Natural killer cell (primary cell): ENCODE measurements at regions not wholly inside any gene's neighbourhood (a gene's known extent, or its start where the extent isn't known, plus 50 kb on each side); places are given as distances from the start of the nearest gene placed in this dataset.

Experiments used
- ATAC-seq, 3 donors: fragments of 150-1000 bp in 2 of 3; fragments of 200-7000 bp in 1 of 3; cut with Tn5 transposase; 1 replicate in 1 of 3; 2 replicates in 2 of 3; pipeline ENCODE4 v1.10.0; 2021; ENCODE audit warnings: mild to moderate bottlenecking in 2 of 3, moderate library complexity in 2 of 3
- DNase-seq, 2 donors: peaks; one replicate each; pipeline versions ENCODE4 v3.0.0 to v3.0.0-alpha.2; 2013 to 2021; ENCODE audit warnings: mixed read lengths in 1 of 2
- H3K27ac ChIP-seq: one replicate; pipeline ENCODE4 v1.5.1; 2013; ENCODE audit warnings: mild to moderate bottlenecking, low read length
- H3K27me3 ChIP-seq: one replicate; pipeline ENCODE4 v1.6.1; 2013; ENCODE audit warnings: low read length; ENCODE audit not compliant: control insufficient read depth, insufficient read depth
- H3K36me3 ChIP-seq: one replicate; pipeline ENCODE4 v1.6.1; 2013; ENCODE audit warnings: low read length; ENCODE audit not compliant: control insufficient read depth, insufficient read depth
- H3K4me1 ChIP-seq: one replicate; pipeline ENCODE4 v1.6.1; 2013; ENCODE audit warnings: low read length; ENCODE audit not compliant: control insufficient read depth, insufficient read depth
- H3K4me3 ChIP-seq: one replicate; pipeline ENCODE4 v1.5.1; 2013; ENCODE audit warnings: low read length
- H3K9me3 ChIP-seq: one replicate; pipeline ENCODE4 v1.6.1; 2013; ENCODE audit warnings: low read length; ENCODE audit not compliant: control insufficient read depth, insufficient read depth
- H3K27ac Mint-ChIP-seq, 2 donors: one replicate each; pipeline ENCODE4 v1.8.0; 2022; ENCODE audit warnings: mild to moderate bottlenecking in 2 of 2, mixed read lengths in 2 of 2, moderate library complexity in 1 of 2
- H3K27me3 Mint-ChIP-seq, 2 donors: one replicate each; pipeline ENCODE4 v1.8.0; 2022; ENCODE audit warnings: low read depth in 2 of 2, mixed read lengths in 2 of 2
- H3K36me3 Mint-ChIP-seq: one replicate; pipeline ENCODE4 v1.8.0; 2022; ENCODE audit warnings: mixed read lengths
- H3K4me1 Mint-ChIP-seq, 2 donors: one replicate each; pipeline ENCODE4 v1.8.0; 2022; ENCODE audit warnings: mixed read lengths in 2 of 2
- H3K4me3 Mint-ChIP-seq: one replicate; pipeline ENCODE4 v1.8.0; 2022; ENCODE audit warnings: mild to moderate bottlenecking, moderate library complexity, mixed read lengths
- H3K9me3 Mint-ChIP-seq, 2 donors: one replicate each; pipeline ENCODE4 v1.8.0; 2022; ENCODE audit warnings: mixed read lengths in 2 of 2
- CTCF ChIP-seq: fragments of 200-600 bp; IDR thresholded peaks from one replicate; pipeline ENCODE4 v1.8.0; 2022; ENCODE audit warnings: antibody characterized with exemption
- WGBS: methylation state at CpG from one replicate; pipeline ENCODE4 v1.1.7; 2013; ENCODE audit warnings: missing lambda C conversion rate; ENCODE audit not compliant: insufficient coverage; 5-methylcytosine and 5-hydroxymethylcytosine counted together
- intact Hi-C: fragments of 100-400 bp; cut with micrococcal nuclease; formaldehyde crosslinking; loops from one replicate; pipeline ENCODE4 v1.14.2; 2022

GRCh38 chr10:33781606-33782395, 447.3 kb upstream of the NRP1 start:
- DNase-seq: no peak
- H3K9me3 ChIP-seq: no peaks in the 10 kb centered on the region
- H3K4me3 Mint-ChIP-seq: no peak overlapping the region
- no peak for TF ChIP-seq CTCF
- H3K4me3 ChIP-seq: no peak overlapping the region
- 90% methylated on average over 4 of the region's 7 CpGs for WGBS
- peaks cover 0 to 3% of the 10 kb centered on the region in 2 donors for H3K27me3 Mint-ChIP-seq
- H3K27me3 ChIP-seq: no peaks in the 10 kb centered on the region
- intact Hi-C loops: no loop called here
- peaks cover 6 to 14% of the 10 kb centered on the region in 2 donors for H3K4me1 Mint-ChIP-seq
- H3K4me1 ChIP-seq: no peaks in the 10 kb centered on the region
- no peak overlapping the region for H3K27ac ChIP-seq
- no peaks in the 10 kb centered on the region for H3K36me3 ChIP-seq
- ATAC-seq: no peak
- no peaks in the 10 kb centered on the region for H3K36me3 Mint-ChIP-seq
- H3K9me3 Mint-ChIP-seq: no peaks in the 10 kb centered on the region
- no peak overlapping the region for H3K27ac Mint-ChIP-seq

- intact Hi-C loops: no loop called here
These were observed 446.5 kb upstream of the NRP1 start for GRCh38 chr10:33780961-33781360.

GRCh38 chr10:33777223-33777622, 442.8 kb upstream of the NRP1 start:
- H3K4me1 ChIP-seq: peaks cover 3% of the 10 kb centered on the region
- 82% methylated on average over 10 of the region's 10 CpGs for WGBS
- no peak for DNase-seq
- Mint-ChIP-seq H3K27ac (no peak overlapping the region), H3K36me3 (no peaks in the 10 kb centered on the region), H3K9me3 (no peaks in the 10 kb centered on the region), H3K4me3 (no peak overlapping the region), H3K4me1 (peaks cover 14% of the 10 kb centered on the region in 2 donors), H3K27me3 (no peaks in the 10 kb centered on the region)
- no peak overlapping the region for H3K27ac ChIP-seq
- no peaks in the 10 kb centered on the region for H3K9me3 ChIP-seq
- intact Hi-C loops: no loop called here
- no peaks in the 10 kb centered on the region for H3K27me3 ChIP-seq
- no peak for ATAC-seq
- no peak overlapping the region for H3K4me3 ChIP-seq
- TF ChIP-seq CTCF: no peak
- no peaks in the 10 kb centered on the region for H3K36me3 ChIP-seq

More at GRCh38 chr10:33780961-33781360, 446.5 kb upstream of the NRP1 start:
- no peaks in the 10 kb centered on the region for H3K27me3 ChIP-seq
- H3K36me3 ChIP-seq: no peaks in the 10 kb centered on the region
- no peaks in the 10 kb centered on the region for H3K9me3 ChIP-seq
- no peak for TF ChIP-seq CTCF
- H3K9me3 Mint-ChIP-seq: no peaks in the 10 kb centered on the region
- H3K4me3 ChIP-seq: no peak overlapping the region
- H3K4me1 Mint-ChIP-seq: peaks cover 6 to 14% of the 10 kb centered on the region in 2 donors
- no peak overlapping the region for H3K27ac ChIP-seq
- ATAC-seq: no peak
- no peak overlapping the region for H3K27ac Mint-ChIP-seq
- no peak overlapping the region for H3K4me3 Mint-ChIP-seq
- DNase-seq: no peak
- H3K4me1 ChIP-seq: no peaks in the 10 kb centered on the region
- WGBS: 92% methylated on average over 9 of the region's 9 CpGs
- H3K27me3 Mint-ChIP-seq: peaks cover 0 to 3% of the 10 kb centered on the region in 2 donors
- H3K36me3 Mint-ChIP-seq: no peaks in the 10 kb centered on the region
